GM12892 (cell line): ENCODE measurements at regions not wholly inside any gene's neighbourhood (a gene's known extent, or its start where the extent isn't known, plus 50 kb on each side); places are given as distances from the start of the nearest gene placed in this dataset.

Source experiments
- POLR2A ChIP-seq: IDR thresholded peaks from 2 replicates; pipeline ENCODE4 v1.6.1; 2011; ENCODE audit warnings: low read depth, low read length, control low read depth
- POLR2AphosphoS5 ChIP-seq: IDR thresholded peaks from 2 replicates; pipeline ENCODE4 v1.6.1; 2011; ENCODE audit warnings: low read depth, low read length, control low read depth

- TF ChIP-seq POLR2A (no peak), POLR2AphosphoS5 (no peak)
These were observed 76.7 kb upstream of the SORBS2 start for GRCh38 chr4:185888676-185889075.
